HG03469 (cell line): ENCODE measurements at regions not wholly inside any gene's neighbourhood (a gene's known extent, or its start where the extent isn't known, plus 50 kb on each side); places are given as distances from the start of the nearest gene placed in this dataset.
"Not testable (repeated sequence)": the region's sequence is repeated elsewhere in the genome, so short reads cannot be mapped to it uniquely, and the experiment has no call there.

Experiments
- ATAC-seq: cut with Tn5 transposase; IDR thresholded peaks from one replicate; pipeline ENCODE4 v1.9.1; 2021; ENCODE audit warnings: mild to moderate bottlenecking, moderate library complexity, moderate number of reproducible peaks; ENCODE audit not compliant: unreplicated experiment

DNA sequence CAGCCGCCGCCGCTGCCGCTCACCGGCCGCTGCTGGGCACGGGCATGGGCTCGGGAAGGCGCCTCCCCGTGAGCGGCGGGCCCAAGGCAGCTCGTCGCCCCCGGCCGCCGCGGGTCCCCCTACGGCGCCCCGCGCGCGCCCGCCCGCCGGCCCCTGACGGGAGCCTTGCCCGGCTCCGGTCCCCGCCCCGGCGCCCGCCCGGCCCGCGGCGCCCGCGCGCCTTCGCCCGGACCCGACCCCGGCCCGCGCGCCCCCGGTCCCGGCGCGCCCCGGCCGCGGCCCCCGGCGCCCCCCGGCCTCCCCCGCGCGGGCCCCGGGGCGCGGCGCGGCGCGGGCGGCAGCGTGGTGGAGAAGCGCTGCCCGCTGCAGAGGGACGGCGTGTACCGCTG lies 177.7 kb downstream of the OR4M2 start:
- no peak for ATAC-seq

DNA sequence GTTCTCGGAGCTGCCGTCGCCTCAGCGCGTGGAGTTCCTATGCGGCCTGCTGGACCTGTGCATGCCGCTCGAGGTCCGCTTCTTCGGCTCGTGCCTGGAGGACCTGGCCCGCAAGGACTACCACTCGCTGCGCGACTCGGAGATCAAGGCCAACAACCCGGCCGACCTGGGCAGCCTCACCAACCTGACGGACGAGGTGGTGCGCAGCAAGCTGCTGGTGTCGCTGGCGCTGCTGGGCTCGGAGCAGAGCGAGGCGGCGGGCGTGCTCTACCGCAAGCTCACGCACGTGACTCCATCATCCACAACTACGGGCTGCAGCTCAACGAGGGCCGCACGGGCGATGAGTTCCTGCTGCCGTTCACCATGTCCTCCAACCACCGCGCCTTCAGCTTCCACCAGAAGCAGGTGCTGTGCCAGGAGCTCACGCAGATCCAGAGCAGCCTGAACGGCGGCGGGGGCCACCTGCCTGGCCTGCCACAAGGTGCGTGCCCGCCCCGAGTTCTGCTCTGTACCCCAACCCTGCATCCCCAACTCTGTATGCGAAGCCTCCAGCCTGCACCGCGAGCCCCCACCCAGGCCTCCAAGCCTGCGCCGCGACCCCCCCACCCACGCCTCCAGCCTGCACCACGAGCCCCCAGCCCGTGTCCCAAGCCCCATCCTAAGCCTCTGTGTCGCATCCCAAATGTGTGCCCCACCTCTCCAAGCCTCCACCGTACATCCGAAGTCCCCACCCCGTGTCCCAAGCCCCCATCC lies 178.2 kb downstream of the OR4M2 start:
- ATAC-seq = no peak

DNA sequence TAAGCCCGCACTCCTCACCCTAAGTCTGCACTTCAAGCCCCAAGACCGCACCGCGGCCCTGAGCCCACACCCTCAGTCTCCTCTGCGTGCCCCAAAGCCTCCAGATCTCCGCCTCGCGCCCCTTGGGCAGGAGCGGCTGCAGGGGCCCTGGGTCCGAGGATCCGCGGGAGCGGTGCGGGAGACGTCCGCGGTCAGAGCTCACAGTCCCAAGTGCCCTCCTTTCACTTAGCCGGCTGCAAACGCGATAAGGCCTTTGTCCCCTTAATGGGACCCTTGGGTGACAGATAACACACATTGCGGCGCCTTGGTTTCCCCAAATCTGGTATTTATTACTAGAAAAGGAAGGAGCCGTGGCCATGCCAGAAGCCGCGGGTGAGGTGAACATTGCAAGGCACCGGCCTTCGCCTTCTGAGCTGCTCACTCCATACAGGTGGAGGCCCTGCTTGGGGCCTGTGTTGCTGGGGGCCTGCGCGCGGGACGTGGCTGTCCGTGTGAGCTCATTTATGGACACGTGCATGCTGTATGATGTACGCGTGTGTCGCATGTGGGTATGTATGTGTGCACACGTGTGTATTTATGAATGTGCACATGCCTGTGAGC lies 178.9 kb downstream of the OR4M2 start:
- ATAC-seq = not testable (repeated sequence)

DNA sequence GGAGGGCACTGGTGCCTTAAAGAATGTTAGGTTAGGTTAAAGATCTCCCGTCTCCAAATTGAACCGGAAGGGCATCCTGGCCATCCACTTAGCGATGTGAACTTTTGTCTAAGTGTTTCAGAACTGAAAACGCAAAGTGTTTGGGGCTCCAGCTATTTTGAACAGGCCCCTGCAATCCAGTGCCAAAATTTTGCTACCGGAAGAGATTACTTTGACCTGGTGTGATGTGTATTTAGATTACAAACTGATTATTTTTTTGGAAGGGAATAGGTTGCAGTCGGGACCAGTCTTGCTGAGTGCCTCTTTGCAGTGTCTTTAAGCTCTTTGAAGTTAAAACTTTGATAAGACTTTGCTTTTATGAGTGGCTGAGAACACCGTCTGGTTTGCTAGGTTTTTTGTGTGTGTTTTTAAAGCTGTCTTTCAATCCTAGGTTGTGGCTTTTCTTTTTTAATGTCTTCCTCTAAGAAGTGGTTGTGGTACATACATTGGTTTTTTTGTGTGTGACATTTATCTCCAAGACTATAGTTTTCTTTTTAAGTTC lies 179.6 kb downstream of the OR4M2 start:
- ATAC-seq = no peak

DNA sequence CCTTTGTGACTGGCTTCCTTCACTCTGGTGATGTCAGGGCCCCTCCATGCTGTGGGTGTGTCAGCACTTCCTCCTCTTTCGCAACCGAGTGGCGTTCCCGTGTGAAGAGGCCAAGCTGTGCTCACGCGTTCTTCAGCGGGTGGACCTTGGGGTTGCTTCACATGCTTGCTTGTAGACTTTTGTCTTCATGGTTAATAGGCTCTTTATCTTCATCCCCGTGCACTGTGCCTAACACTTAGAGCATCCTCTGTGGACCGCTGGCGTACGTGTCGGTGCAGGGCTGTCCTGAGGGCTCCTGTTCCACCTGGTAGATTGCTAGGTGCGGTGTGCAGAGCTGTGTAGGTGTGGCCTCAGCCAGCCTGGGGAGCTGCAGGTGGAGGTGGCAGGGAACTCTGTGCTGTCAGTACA lies 182.3 kb downstream of the OR4M2 start:
- no peak for ATAC-seq

DNA sequence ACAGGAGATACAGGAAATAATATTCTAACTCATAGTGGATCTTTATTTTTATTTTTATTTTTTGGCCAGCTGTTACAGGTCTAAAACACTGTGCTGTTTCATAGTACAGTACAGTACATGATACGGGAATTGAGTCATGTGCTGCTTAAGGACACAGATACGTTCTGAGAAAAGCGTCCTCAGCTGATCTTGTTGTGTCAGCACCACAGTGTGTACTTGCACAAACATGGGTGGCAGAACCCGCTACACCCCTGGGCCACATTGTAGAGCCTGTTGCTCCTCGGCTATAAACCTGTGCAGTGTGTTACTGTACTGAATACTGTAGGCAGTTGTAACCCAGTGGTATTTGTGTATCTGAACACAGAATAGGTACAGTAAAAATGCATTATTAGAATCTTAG lies 183.4 kb downstream of the OR4M2 start:
- no peak for ATAC-seq

DNA sequence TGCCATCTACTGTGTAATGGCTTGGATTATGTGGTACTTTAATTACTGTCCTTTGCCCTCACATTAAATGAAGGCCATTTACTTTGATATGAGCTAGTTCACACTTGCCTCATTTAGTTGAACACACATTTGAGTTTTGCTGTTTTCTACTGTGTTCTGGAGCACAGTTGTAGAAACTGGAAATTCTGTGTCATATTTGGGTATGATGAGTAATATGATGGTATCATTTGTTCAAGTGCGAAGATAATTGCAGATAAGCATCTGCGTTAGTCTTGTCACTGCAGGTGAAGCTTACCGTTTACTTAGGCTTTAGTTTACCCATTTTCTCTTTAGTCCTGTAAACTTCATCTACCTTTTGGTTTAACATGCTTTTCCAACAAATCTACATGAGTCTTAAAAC lies 183.9 kb downstream of the OR4M2 start:
- ATAC-seq = not testable (repeated sequence)

DNA sequence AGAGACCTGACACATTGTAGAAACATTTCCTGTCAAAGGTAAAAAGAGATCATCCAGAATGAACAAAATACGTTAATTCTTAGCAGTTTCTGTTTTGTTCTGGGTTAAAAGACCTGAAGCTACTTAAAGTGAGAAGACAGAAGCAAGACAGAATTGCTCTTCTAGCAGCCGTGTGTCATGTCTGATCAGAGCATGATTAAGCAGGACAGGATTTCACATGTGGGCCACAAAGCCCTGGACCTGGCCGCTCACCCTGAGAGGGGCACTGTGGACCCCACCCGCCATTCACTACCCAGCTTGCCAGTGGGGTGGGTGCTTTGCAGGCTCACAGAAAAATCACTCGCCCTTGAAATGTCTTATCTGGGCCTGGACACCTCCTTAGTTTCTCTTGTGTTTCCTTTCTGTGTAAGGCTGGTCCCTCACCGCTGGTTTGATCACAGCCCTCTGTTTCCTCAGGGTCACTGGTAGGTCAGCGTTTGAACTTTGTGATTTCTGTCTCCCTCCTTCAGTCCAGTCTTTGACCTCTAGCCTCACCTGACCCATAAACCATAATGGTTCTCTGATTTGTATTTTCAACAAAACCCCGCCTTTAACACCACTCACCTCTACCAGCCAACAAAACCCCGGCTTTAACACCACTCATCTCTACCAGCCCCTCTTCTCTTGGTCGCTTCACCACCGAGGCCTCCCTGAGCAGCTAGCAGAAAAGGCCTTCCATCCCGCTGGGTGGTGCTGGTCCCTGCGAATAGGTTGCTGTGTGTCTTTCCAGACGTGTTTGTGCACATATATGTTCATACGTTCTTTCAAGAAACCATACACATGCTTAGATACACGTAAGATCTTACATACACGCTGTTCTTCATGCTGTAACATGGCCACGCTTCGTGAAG lies 185.0 kb downstream of the OR4M2 start:
- no peak for ATAC-seq

DNA sequence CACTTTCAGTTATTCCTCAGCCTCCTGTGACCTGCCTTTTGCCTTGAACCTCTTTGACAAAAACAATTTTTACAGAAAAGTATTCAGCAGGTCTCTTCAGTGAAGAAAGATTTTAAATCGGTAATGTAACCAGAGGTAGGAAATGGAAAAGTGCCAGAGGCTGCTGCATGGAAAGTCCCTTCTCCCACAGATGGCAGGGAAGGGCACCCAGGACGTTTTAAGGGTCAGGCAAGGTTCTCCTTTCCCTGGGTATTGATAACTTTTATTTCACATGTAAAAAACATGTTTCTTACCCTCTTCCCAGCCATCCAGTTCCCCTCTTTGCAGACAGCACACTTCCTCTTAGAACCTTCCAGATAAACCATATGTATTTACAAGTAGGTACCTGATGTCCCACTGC lies 185.6 kb downstream of the OR4M2 start:
- ATAC-seq = no peak

DNA sequence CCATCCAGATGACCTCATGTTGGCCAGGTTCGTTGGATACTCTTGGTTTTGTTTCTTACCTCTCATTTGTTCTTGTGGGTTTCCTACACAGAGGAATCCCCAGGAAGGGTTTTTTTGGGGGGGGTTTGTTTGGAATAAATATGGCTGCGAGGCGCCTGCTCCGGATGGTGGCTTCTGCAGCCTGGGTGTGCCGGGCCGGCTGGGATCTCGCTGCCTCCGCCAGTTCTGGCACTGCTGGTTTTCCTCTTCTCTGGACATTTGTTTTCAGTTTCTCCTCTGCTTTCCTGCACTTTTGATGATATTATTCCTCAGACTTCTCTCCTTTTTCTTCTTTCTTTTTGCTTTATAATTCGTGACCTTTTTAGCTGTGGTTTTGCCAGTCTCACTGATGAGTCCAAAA lies 187.4 kb downstream of the OR4M2 start:
- no peak for ATAC-seq

DNA sequence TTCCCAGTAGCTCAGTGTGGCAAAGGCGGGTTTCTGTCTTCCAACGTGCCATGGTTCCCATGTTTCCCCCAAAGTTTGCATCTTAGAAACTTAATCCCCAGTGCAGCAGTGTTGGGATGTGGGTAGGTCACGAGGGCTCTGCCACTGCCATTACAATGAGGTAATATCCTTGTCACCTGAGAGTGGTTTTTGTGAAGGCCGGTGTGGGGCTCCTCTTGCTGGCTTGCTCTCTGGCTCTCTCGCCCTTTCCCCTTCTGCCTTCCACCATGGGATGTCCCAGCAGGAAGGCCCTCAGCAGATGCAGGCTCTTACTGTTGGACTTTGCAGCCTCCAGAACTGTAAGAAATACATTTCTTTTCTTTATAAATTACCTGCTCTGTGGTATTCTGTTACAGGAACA lies 187.9 kb downstream of the OR4M2 start:
- ATAC-seq = not testable (repeated sequence)

DNA sequence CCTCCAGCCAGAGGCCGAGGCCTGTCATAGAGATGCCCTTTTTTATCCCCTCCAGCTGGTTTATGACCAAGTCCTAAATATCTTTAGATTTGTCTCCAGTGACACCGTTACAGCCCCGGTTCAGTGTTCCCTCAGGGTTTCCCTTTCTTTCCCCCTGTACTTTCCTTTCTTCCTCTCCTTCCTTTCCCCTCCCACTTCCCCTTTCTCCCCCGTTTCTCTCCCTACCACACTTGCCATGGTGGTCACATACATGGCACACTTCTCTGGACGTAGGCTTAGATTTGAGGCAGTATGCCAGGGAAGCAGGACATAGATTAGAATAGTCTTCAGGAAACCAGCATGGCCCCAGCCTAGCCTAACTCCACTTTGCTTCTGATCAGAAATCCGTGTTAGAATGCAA lies 188.3 kb downstream of the OR4M2 start:
- ATAC-seq = not testable (repeated sequence)

DNA sequence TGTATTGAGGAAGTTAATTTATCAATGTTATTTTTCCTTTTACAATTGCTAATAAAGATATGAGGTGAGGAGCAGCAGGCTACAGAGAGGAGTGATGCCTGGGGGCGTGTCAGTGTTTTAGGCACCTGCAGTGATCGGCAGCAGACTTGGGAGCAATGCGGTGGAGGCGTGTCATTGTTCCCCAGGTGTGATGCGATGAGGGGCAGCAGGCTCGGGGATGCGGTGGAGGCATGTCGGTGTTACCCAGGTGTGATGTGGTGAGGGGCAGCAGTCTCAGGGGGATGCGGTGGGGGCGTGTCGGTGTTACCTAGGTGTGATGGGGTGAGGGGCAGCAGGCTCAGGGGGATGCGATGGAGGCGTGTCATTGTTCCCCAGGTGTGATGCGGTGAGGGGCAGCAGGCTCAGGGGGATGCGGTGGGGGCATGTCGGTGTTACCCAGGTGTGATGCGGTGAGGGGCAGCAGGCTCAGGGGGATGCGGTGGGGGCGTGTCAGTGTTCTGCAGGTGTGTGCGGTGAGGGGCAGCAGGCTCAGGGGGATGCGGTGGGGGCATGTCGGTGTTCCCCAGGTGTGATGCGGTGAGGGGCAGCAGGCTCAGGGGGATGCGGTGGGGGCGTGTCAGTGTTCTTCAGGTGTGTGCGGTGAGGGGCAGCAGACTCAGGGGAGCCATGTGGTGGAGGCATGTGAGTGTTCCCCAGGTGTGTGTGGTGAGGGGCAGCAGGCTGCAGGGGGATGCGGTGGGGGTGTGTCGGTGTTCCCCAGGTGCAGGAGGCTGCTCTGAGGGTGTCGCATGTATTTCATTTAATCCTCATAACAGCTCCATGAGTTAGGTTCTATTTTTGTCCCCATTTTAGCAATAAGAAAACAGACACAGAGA lies 186.2 kb upstream of the GOLGA6L22 start:
- ATAC-seq = not testable (repeated sequence)

DNA sequence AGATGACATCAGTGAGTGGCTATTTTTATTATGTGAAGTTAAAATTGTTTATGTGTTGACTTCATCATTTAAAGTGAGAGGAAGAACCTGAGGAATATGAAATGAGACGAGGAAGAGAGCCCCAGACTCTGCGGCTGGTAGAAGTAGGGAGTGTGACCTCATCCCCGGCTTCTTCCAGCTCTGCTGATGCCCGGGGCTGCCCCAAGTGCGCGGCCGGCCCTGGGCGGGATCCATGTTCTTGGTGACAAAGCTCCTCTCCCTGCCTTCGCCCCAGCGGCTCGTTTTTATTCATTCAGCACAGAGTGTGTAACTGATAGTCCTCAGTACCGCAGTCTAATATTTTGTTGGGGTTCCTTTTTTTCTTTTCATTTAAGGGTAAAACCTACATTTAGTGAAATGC lies 185.5 kb upstream of the GOLGA6L22 start:
- not testable (repeated sequence) for ATAC-seq

DNA sequence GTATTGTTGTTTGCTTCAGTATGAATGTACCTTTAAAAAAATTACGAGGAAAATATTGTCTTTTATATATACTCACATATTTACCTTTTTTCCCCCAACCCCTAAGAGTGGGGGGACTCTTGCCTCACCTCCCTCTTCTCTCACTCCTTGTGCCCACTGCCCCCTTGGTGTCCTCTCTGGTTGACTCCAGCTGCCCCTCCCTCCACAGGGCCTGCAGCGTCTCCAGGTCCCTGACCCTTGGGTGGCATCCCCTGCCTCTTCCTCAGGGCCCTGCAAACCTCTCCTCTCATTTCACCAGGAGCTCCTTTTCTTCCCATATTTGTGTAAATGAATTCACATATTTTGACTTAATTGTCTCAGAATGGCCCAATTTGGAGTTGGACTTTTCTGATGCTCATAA lies 184.3 kb upstream of the GOLGA6L22 start:
- ATAC-seq = not testable (repeated sequence)

DNA sequence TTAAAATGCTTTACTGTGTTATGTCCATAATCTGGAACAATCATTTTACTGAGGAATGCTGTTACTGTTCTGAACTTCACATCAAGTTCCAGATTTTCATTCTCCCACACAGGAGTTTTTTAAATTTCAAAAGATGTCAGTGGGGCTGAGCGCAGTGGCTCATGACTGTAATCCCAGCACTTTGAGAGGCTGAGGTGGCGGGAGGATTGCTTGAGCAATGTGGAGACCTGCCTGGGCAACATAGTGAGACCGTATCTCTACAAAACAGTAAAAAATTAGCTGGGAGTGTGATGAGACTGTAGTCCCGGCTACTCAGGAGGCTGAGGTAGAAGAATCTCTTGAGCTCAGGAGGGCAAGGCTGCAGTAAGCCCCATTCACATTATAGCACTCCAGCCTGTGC lies 177.9 kb upstream of the GOLGA6L22 start:
- ATAC-seq = not testable (repeated sequence)

DNA sequence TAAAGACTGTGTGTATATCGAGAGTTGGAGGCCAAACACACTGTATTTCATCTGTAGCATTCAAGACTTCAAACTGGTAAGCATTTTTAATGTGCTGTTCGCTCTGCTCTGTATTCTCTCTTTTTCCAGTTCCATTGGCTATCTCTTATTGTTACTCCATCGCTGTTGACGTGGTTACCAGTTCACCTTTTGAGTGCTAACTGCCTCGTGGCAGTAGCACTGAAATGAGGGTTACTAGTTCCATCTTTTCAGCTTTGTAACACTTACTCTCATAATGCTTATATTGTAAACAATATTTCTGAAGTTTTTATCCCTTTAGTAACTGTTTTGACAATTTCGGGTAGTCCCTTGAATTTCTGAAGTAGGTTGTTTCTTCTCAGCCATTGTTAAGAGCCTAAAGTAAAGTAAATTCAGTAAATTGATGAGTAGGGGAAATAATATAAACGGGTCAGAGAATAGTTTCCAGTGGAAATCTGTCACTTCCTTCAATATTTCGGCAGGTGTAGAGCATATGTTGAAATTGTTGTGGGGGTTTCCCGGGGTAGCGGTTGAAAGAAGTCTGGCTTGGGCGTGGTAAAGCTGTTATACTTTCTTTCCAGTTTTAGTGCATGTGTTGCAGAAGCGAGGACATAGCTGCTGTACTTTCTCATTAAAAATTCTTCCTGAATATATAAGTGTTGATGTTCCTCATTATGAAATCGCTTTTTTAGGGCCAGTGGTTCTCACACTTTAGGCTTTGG lies 175.7 kb upstream of the GOLGA6L22 start:
- ATAC-seq = not testable (repeated sequence)

DNA sequence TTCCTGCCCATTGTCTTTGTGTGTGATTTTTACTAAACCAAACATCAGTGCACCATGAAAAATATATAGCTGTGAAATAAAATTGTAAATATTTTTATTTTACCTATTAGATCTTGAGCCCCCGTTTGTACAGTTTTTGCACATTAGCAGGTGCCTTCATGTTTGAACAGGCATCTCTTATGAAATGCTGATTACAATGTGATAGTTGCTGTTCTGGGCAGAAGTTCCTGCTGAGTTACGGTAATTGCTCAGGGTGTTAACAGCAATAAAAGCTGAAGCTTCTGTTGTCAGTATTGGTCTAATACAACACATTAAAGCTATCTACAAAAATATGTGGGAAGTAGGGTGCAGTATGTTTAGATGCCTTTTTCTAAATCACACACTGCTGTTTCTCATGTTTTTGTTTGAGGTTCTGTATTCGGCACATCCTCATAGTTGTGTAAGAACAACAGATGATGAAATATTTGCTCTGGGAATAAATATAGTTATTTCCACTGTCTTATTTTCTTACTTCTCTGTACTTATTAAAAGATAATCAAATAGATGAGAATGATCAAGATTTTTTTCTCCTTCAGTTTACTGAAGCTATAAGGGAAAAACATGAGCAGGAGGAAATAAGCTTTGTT lies 173.8 kb upstream of the GOLGA6L22 start:
- not testable (repeated sequence) for ATAC-seq

DNA sequence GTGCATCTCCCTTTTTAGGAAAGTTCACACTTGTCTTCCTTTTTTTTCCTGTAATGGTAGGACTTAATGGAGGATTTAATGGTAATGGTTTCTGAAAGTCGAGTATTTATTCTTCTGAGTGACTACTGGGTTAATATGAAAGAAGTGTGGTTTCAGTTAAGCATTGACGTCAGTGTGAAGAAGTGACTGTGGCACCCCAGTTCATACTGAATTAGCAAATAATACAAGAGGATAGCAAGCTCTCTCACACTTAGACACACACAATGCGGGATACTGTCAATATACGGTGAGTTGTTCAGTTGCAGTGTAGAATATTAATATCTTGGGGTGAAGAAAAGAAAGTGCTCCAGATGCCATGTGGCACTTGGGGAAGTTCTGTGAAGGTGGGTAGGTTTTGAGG lies 167.6 kb upstream of the GOLGA6L22 start:
- ATAC-seq = not testable (repeated sequence)
